ENCODE measurements at regions not wholly inside any gene's neighbourhood (a gene's known extent, or its start where the extent isn't known, plus 50 kb on each side); places are given as distances from the start of the nearest gene placed in this dataset.
"Not testable (repeated sequence)": the region's sequence is repeated elsewhere in the genome, so short reads cannot be mapped to it uniquely, and the experiment has no call there.

- ATAC-seq = no peak
- intact Hi-C loops (cut with DNase I, micrococcal nuclease) = no loop called here
- DNase-seq = no peak
These were observed 116.4 kb downstream of the CASP12 start for GRCh38 chr11:104781719-104782376.

- intact Hi-C loops (cut with DNase I, micrococcal nuclease) = no loop called here
- no peak for DNase-seq
- ATAC-seq = no peak
These were observed 117.2 kb downstream of the CASP12 start for GRCh38 chr11:104781037-104781436.

GRCh38 chr11:104776501-104777170 lies 121.6 kb downstream of the CASP12 start:
- ATAC-seq (no peak), DNase-seq (no peak)
- intact Hi-C loops (cut with DNase I, micrococcal nuclease) = no loop called here

- intact Hi-C loops (cut with DNase I, micrococcal nuclease) = no loop called here
- no peak for ATAC-seq
- DNase-seq = no peak
These were observed 123.7 kb downstream of the CASP12 start for GRCh38 chr11:104774578-104774977.

- ATAC-seq (no peak), DNase-seq (no peak)
- intact Hi-C loops (cut with DNase I, micrococcal nuclease) = no loop called here
These were observed 125.4 kb downstream of the CASP12 start for GRCh38 chr11:104772806-104773241.

GRCh38 chr11:104771763-104772162 lies 126.5 kb downstream of the CASP12 start:
- ATAC-seq = no peak

GRCh38 chr11:104771046-104771445 lies 127.2 kb downstream of the CASP12 start:
- intact Hi-C loops (cut with DNase I, micrococcal nuclease); ATAC-seq; DNase-seq: not testable (repeated sequence)

More at GRCh38 chr11:104771763-104772162, 126.5 kb downstream of the CASP12 start:
- no peak for DNase-seq
- intact Hi-C loops (cut with DNase I, micrococcal nuclease) = no loop called here

- intact Hi-C loops (cut with DNase I, micrococcal nuclease) = no loop called here
- DNase-seq (no peak), ATAC-seq (no peak)
These were observed 132.7 kb downstream of the CASP12 start for GRCh38 chr11:104765401-104766095.

- intact Hi-C loops (cut with DNase I, micrococcal nuclease) = no loop called here
- ATAC-seq (no peak), DNase-seq (no peak)
These were observed 133.6 kb downstream of the CASP12 start for GRCh38 chr11:104764710-104765045.

GRCh38 chr11:104763930-104764709 lies 134.1 kb downstream of the CASP12 start:
- intact Hi-C loops (cut with DNase I, micrococcal nuclease) = no loop called here
- ATAC-seq (no peak), DNase-seq (no peak)

- intact Hi-C loops (cut with DNase I, micrococcal nuclease) = no loop called here
- ATAC-seq (no peak), DNase-seq (no peak)
These were observed 136.7 kb downstream of the CASP12 start for GRCh38 chr11:104761511-104761910.

GRCh38 chr11:104759464-104759863 lies 138.8 kb downstream of the CASP12 start:
- no peak for ATAC-seq
- no peak for DNase-seq
- intact Hi-C loops (cut with DNase I, micrococcal nuclease) = no loop called here

- ATAC-seq (no peak), DNase-seq (no peak)
These were observed 159.3 kb downstream of the CASP12 start for GRCh38 chr11:104738918-104739317.

GRCh38 chr11:104738208-104738607 lies 160.1 kb downstream of the CASP12 start:
- ATAC-seq (no peak), DNase-seq (no peak)
- intact Hi-C loops (cut with DNase I, micrococcal nuclease) = no loop called here

More at GRCh38 chr11:104738918-104739317, 159.3 kb downstream of the CASP12 start:
- intact Hi-C loops (cut with DNase I, micrococcal nuclease) = no loop called here

GRCh38 chr11:104736502-104736901 lies 161.8 kb downstream of the CASP12 start:
- no peak for DNase-seq
- intact Hi-C loops (cut with DNase I, micrococcal nuclease) = no loop called here
- ATAC-seq = no peak

GRCh38 chr11:104734998-104735397 lies 163.3 kb downstream of the CASP12 start:
- no peak for DNase-seq
- intact Hi-C loops (cut with DNase I, micrococcal nuclease) = no loop called here

GRCh38 chr11:104731890-104732289 lies 166.4 kb downstream of the CASP12 start:
- DNase-seq = no peak
- intact Hi-C loops (cut with DNase I, micrococcal nuclease) = no loop called here
- ATAC-seq = no peak

More at GRCh38 chr11:104734998-104735397, 163.3 kb downstream of the CASP12 start:
- ATAC-seq = no peak

GRCh38 chr11:104728927-104729326 lies 169.3 kb downstream of the CASP12 start:
- DNase-seq (no peak), ATAC-seq (no peak)
- intact Hi-C loops (cut with DNase I, micrococcal nuclease) = no loop called here

- DNase-seq = no peak
- ATAC-seq = no peak
- intact Hi-C loops (cut with DNase I, micrococcal nuclease) = no loop called here
These were observed 170.5 kb downstream of the CASP12 start for GRCh38 chr11:104727768-104728167.

All from left colon (tissue), 2 donors.